HCT116 (cell line): ENCODE measurements at regions not wholly inside any gene's neighbourhood (a gene's known extent, or its start where the extent isn't known, plus 50 kb on each side); places are given as distances from the start of the nearest gene placed in this dataset.

Experiments used
- ATAC-seq: fragments of 200-7000 bp; cut with Tn5 transposase; 2 replicates; pipeline ENCODE4 v1.9.1; 2020; ENCODE audit warnings: mild to moderate bottlenecking, moderate library complexity
- BruUV-seq: library from RNA; stranded (reverse); fragments of 400-500 nt; replicated peaks from 2 replicates; lab custom pipeline; 2021; lab: Mats Ljungman, UMichigan
- CTCF ChIA-PET: fragments of 300-600 bp; sonication (Branson Sonifier 250); formaldehyde crosslinking; loops from one replicate; lab custom pipeline; 2021; ENCODE audit warnings: antibody characterized with exemption; lab: Charles Lee
- POLR2A ChIA-PET: fragments of 300-600, 350-600 bp; sonication (Branson Sonifier 250); formaldehyde crosslinking; loops from one replicate; lab custom pipeline; 2021; ENCODE audit warnings: antibody characterized with exemption; lab: Charles Lee
- RAD21 ChIA-PET, 2 experiments: fragments of 300-600 bp; sonication (Branson Sonifier 250); formaldehyde crosslinking; loops; one replicate each; lab custom pipeline; 2023; ENCODE audit warnings: low total read pairs in 2 of 2; ENCODE audit not compliant: uncharacterized antibody in 2 of 2, unreplicated experiment in 2 of 2, low non-redundant PET in 1 of 2; lab: Charles Lee
- DNase-seq: peaks from one replicate; pipeline ENCODE4 v3.0.0-alpha.2; 2010; ENCODE audit warnings: low read depth, low spot score
- H2AFZ ChIP-seq: fragments of 200-600 bp; shearing (Covaris generic), sonication (generic); 2 replicates; pipeline ENCODE4 v1.6.1; 2017; ENCODE audit warnings: low read depth, mixed run types, mixed read lengths, antibody characterized with exemption, low read length; ENCODE audit not compliant: poor library complexity, severe bottlenecking
- H3K27ac ChIP-seq: 2 replicates; pipeline ENCODE4 v1.5.1; 2012; ENCODE audit warnings: low read depth, low read length
- H3K27me3 ChIP-seq: fragments of 200-600 bp; sonication (generic); 2 replicates; pipeline ENCODE4 v1.6.1; 2016; ENCODE audit warnings: mixed run types, low read length, mixed read lengths; ENCODE audit not compliant: insufficient read depth
- H3K36me3 ChIP-seq, 2 experiments: fragments of 200-500 bp in 1 of 2; fragments of 200-600 bp in 1 of 2; sonication (Bioruptor generic) in 1 of 2; sonication (generic) in 1 of 2; 2 replicates each; pipeline versions ENCODE4 v1.5.1 to v1.6.1; 2014 to 2016; ENCODE audit warnings: low read length in 2 of 2, inconsistent platforms in 1 of 2, mixed read lengths in 1 of 2, mixed run types in 1 of 2; ENCODE audit not compliant: insufficient read depth in 2 of 2, control insufficient read depth in 1 of 2
- H3K4me1 ChIP-seq, 2 experiments: fragments of 200-600 bp in 1 of 2; sonication (generic) in 1 of 2; 2 replicates each; pipeline versions ENCODE4 v1.5.1 to v1.6.1; 2012 to 2017; ENCODE audit warnings: low read length in 2 of 2, inconsistent platforms in 1 of 2, mild to moderate bottlenecking in 1 of 2, mixed read lengths in 1 of 2, mixed run types in 1 of 2, moderate library complexity in 1 of 2; ENCODE audit not compliant: insufficient read depth in 2 of 2, control insufficient read depth in 1 of 2
- H3K4me2 ChIP-seq: fragments of 200-600 bp; sonication (generic); 2 replicates; pipeline ENCODE4 v1.6.1; 2017; ENCODE audit warnings: mixed run types, low read length, mixed read lengths
- H3K4me3 ChIP-seq, 2 experiments: fragments of 200-600 bp in 1 of 2; sonication (generic) in 1 of 2; replicated peaks in 1 of 2; 2 replicates each; pipeline ENCODE4 v1.5.1; 2011 to 2016; ENCODE audit warnings: low read length in 2 of 2, control low read depth in 1 of 2, low read depth in 1 of 2, mild to moderate bottlenecking in 1 of 2, mixed read lengths in 1 of 2, mixed run types in 1 of 2
- H3K79me2 ChIP-seq: fragments of 200-600 bp; sonication (generic); 2 replicates; pipeline ENCODE4 v1.6.1; 2017; ENCODE audit warnings: mild to moderate bottlenecking, mixed run types, low read length, moderate library complexity, mixed read lengths; ENCODE audit not compliant: insufficient read depth
- H3K9ac ChIP-seq: fragments of 200-600 bp; sonication (generic); 2 replicates; pipeline ENCODE4 v1.6.1; 2016; ENCODE audit warnings: low read length, mixed read lengths
- H3K9me2 ChIP-seq: fragments of 200-600 bp; sonication (generic), shearing (Covaris generic); 2 replicates; pipeline ENCODE4 v1.6.1; 2017; ENCODE audit warnings: mixed run types, mild to moderate bottlenecking, moderate library complexity; ENCODE audit not compliant: insufficient read depth
- H3K9me3 ChIP-seq, 2 experiments: fragments of 200-500 bp in 1 of 2; fragments of 200-600 bp in 1 of 2; sonication (Bioruptor generic) in 1 of 2; sonication (generic) in 1 of 2; 2 replicates each; pipeline ENCODE4 v1.6.1; 2014 to 2017; ENCODE audit warnings: low read length in 2 of 2, mixed read lengths in 2 of 2, inconsistent platforms in 1 of 2, low read depth in 1 of 2, mild to moderate bottlenecking in 1 of 2, mixed run types in 1 of 2, moderate library complexity in 1 of 2; ENCODE audit not compliant: control insufficient read depth in 1 of 2, insufficient read depth in 1 of 2
- H4K20me1 ChIP-seq: fragments of 200-600 bp; sonication (generic), shearing (Covaris generic); 2 replicates; pipeline ENCODE4 v1.6.1; 2017; ENCODE audit warnings: mixed run types, mild to moderate bottlenecking, moderate library complexity; ENCODE audit not compliant: insufficient read depth
- ATF3 ChIP-seq: IDR thresholded peaks from 2 replicates; pipeline ENCODE4 v1.6.1; 2012
- CBX3 ChIP-seq: IDR thresholded peaks from 2 replicates; pipeline ENCODE4 v1.6.1; 2012; ENCODE audit warnings: low read depth
- CEBPB ChIP-seq: IDR thresholded peaks from 2 replicates; pipeline ENCODE4 v1.6.1; 2012; ENCODE audit warnings: low read depth
- CTCF ChIP-seq, 3 experiments: fragments of 200-600 bp in 1 of 3; sonication (generic) in 1 of 3; IDR thresholded peaks in 2 of 3; conservative IDR thresholded peaks in 1 of 3; 2 replicates each; pipeline ENCODE4 v1.5.1; 2012 to 2017; ENCODE audit warnings: low read depth in 2 of 3, low read length in 2 of 3, antibody characterized with exemption in 1 of 3, borderline replicate concordance in 1 of 3, control low read depth in 1 of 3, mild to moderate bottlenecking in 1 of 3, mixed read lengths in 1 of 3, mixed run types in 1 of 3, moderate library complexity in 1 of 3; ENCODE audit not compliant: insufficient read depth in 1 of 3
- ELF1 ChIP-seq: IDR thresholded peaks from 2 replicates; pipeline ENCODE4 v1.6.1; 2012; ENCODE audit warnings: low read depth, borderline replicate concordance
- FOSL1 ChIP-seq: IDR thresholded peaks from 2 replicates; pipeline ENCODE4 v1.6.1; 2012; ENCODE audit warnings: low read depth
- JUND ChIP-seq: IDR thresholded peaks from 2 replicates; pipeline ENCODE4 v1.6.1; 2012
- SP1 ChIP-seq: IDR thresholded peaks from 2 replicates; pipeline ENCODE4 v1.6.1; 2012; ENCODE audit warnings: low read depth
- SRF ChIP-seq: IDR thresholded peaks from 2 replicates; pipeline ENCODE4 v1.6.1; 2012; ENCODE audit warnings: low read depth
- TCF7L2 ChIP-seq: IDR thresholded peaks from 2 replicates; pipeline ENCODE4 v1.7.0; 2011; ENCODE audit warnings: borderline replicate concordance, inconsistent platforms; ENCODE audit not compliant: insufficient read depth, insufficient read length; ENCODE audit errors: extremely low read depth
- YY1 ChIP-seq: IDR thresholded peaks from 2 replicates; pipeline ENCODE4 v1.6.1; 2011; ENCODE audit warnings: low read length, low read depth, moderate library complexity, mild to moderate bottlenecking; ENCODE audit not compliant: insufficient replicate concordance; ENCODE audit errors: extremely low read depth
- ZFX ChIP-seq: fragments of 450-650 bp; IDR thresholded peaks from 2 replicates; pipeline ENCODE4 v1.6.1; 2017
- ZNF274 ChIP-seq: fragments of 200-500 bp; sonication (Bioruptor generic); IDR thresholded peaks from 2 replicates; pipeline ENCODE4 v1.6.1; 2014; ENCODE audit warnings: mild to moderate bottlenecking, low read depth, low read length, inconsistent platforms
- intact Hi-C: fragments of 100-400 bp; cut with micrococcal nuclease; formaldehyde crosslinking; loops from 2 replicates; pipeline ENCODE4 v1.10.0; 2022
- TF ChIP-seq, protein P1 (sequence below): IDR thresholded peaks from 2 replicates; pipeline ENCODE4 v1.6.1; 2011; ENCODE audit warnings: mild to moderate bottlenecking, low read length, moderate library complexity; ENCODE audit not compliant: insufficient replicate concordance; ENCODE audit errors: extremely low read depth
- TF ChIP-seq, protein P2 (sequence below): IDR thresholded peaks from 2 replicates; pipeline ENCODE4 v1.6.1; 2012; ENCODE audit warnings: low read depth
- TF ChIP-seq, protein P3 (sequence below): IDR thresholded peaks from 2 replicates; pipeline ENCODE4 v1.6.1; 2012

- no TSS peak for BruUV-seq
- DNase-seq (no peak), ATAC-seq (no peak)
- Histone ChIP-seq H3K27me3 (0 out of 2 replicates have a peak, but pooled peaks cover 6% of the 10 kb centered on the region), H3K9me3 (peaks cover 0 to 4% of the 10 kb centered on the region in 2 experiments; a peak in 1 of 4 replicates), H2AFZ (no peak overlapping the region), H3K4me3 (no peak overlapping the region), H3K4me1 (no peaks in the 10 kb centered on the region), H3K4me2 (no peak overlapping the region), H3K9me2 (no peaks in the 10 kb centered on the region), H3K36me3 (no peaks in the 10 kb centered on the region), H3K27ac (no peak overlapping the region), H4K20me1 (no peaks in the 10 kb centered on the region), H3K79me2 (no peaks in the 10 kb centered on the region), H3K9ac (no peak overlapping the region)
- ChIA-PET POLR2A (no interaction called here), RAD21 (no interaction called here), CTCF (no interaction called here)
- no peak for TF ChIP-seq ZFX
- TF ChIP-seq ZNF274 = no peak
- TF ChIP-seq, protein P1, sequence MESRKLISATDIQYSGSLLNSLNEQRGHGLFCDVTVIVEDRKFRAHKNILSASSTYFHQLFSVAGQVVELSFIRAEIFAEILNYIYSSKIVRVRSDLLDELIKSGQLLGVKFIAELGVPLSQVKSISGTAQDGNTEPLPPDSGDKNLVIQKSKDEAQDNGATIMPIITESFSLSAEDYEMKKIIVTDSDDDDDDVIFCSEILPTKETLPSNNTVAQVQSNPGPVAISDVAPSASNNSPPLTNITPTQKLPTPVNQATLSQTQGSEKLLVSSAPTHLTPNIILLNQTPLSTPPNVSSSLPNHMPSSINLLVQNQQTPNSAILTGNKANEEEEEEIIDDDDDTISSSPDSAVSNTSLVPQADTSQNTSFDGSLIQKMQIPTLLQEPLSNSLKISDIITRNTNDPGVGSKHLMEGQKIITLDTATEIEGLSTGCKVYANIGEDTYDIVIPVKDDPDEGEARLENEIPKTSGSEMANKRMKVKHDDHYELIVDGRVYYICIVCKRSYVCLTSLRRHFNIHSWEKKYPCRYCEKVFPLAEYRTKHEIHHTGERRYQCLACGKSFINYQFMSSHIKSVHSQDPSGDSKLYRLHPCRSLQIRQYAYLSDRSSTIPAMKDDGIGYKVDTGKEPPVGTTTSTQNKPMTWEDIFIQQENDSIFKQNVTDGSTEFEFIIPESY = no peak
- TF ChIP-seq JUND = no peak
- TF ChIP-seq CBX3 = no peak
- no peak for TF ChIP-seq FOSL1
- no peak for TF ChIP-seq SRF
- no peak for TF ChIP-seq CTCF (IDR thresholded peaks at IDR 0.05 in 2 of 3, conservative IDR thresholded peaks at IDR 0.05 in 1 of 3; ENCODE audit: borderline replicate concordance in 1 of 3, insufficient read depth in 1 of 3, low read depth in 2 of 3, low read length in 2 of 3)
- TF ChIP-seq CEBPB = no peak
- no peak for TF ChIP-seq ATF3
- no peak for TF ChIP-seq YY1
- TF ChIP-seq, protein P2, sequence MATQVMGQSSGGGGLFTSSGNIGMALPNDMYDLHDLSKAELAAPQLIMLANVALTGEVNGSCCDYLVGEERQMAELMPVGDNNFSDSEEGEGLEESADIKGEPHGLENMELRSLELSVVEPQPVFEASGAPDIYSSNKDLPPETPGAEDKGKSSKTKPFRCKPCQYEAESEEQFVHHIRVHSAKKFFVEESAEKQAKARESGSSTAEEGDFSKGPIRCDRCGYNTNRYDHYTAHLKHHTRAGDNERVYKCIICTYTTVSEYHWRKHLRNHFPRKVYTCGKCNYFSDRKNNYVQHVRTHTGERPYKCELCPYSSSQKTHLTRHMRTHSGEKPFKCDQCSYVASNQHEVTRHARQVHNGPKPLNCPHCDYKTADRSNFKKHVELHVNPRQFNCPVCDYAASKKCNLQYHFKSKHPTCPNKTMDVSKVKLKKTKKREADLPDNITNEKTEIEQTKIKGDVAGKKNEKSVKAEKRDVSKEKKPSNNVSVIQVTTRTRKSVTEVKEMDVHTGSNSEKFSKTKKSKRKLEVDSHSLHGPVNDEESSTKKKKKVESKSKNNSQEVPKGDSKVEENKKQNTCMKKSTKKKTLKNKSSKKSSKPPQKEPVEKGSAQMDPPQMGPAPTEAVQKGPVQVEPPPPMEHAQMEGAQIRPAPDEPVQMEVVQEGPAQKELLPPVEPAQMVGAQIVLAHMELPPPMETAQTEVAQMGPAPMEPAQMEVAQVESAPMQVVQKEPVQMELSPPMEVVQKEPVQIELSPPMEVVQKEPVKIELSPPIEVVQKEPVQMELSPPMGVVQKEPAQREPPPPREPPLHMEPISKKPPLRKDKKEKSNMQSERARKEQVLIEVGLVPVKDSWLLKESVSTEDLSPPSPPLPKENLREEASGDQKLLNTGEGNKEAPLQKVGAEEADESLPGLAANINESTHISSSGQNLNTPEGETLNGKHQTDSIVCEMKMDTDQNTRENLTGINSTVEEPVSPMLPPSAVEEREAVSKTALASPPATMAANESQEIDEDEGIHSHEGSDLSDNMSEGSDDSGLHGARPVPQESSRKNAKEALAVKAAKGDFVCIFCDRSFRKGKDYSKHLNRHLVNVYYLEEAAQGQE = no peak
- TF ChIP-seq, protein P3, sequence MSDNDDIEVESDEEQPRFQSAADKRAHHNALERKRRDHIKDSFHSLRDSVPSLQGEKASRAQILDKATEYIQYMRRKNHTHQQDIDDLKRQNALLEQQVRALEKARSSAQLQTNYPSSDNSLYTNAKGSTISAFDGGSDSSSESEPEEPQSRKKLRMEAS = no peak
- no peak for TF ChIP-seq TCF7L2
- no peak for TF ChIP-seq ELF1
- TF ChIP-seq SP1 = no peak
- intact Hi-C loops = no loop called here
Measured at GRCh38 chr16:86856946-86857586, 278.7 kb downstream of the FOXL1 start.
